GM12878 (cell line): ENCODE measurements at regions not wholly inside any gene's neighbourhood (a gene's known extent, or its start where the extent isn't known, plus 50 kb on each side); places are given as distances from the start of the nearest gene placed in this dataset.

ENCODE experiments used
- ATAC-seq: fragments of 200-7000 bp; cut with Tn5 transposase; 3 replicates; pipeline ENCODE4 v1.9.1; 2020; ENCODE audit warnings: mild to moderate bottlenecking, moderate library complexity
- BruUV-seq: library from RNA; stranded (reverse); fragments of 400-500 nt; replicated peaks from 2 replicates; lab custom pipeline; 2021; lab: Mats Ljungman, UMichigan
- CTCF ChIA-PET: fragments of 300-600 bp; sonication (Branson Sonifier 250); formaldehyde crosslinking; extraction: SDS; loops from one replicate; lab custom pipeline; 2021; ENCODE audit warnings: inconsistent platforms; lab: Yijun Ruan, JAX
- POLR2A ChIA-PET: fragments of 350-600 bp; formaldehyde crosslinking; extraction: SDS; loops from one replicate; lab custom pipeline; 2021; ENCODE audit warnings: inconsistent platforms; lab: Charles Lee
- RAD21 ChIA-PET: fragments of 300-600 bp; sonication (Branson Sonifier 250); formaldehyde crosslinking; loops from one replicate; lab custom pipeline; 2023; ENCODE audit warnings: antibody characterized with exemption; ENCODE audit not compliant: unreplicated experiment; lab: Charles Lee
- SMC1A ChIA-PET: fragments of 300-600 bp; sonication (Branson Sonifier 250); formaldehyde crosslinking; loops from one replicate; lab custom pipeline; 2023; ENCODE audit not compliant: unreplicated experiment, uncharacterized antibody; lab: Charles Lee
- DNase-seq: peaks from one replicate; pipeline ENCODE4 v3.0.0-alpha.2; 2011; ENCODE audit warnings: low read depth, low spot score
- FAIRE-seq: peaks from 3 replicates; lab custom pipeline; 2011; peaks lifted over from hg19 to GRCh38; lab: Jason Lieb, UNC
- H2AFZ ChIP-seq: 2 replicates; pipeline ENCODE4 v1.6.0; 2011; ENCODE audit warnings: low read depth, low read length, control low read depth; ENCODE audit not compliant: control insufficient read depth
- H3K27ac ChIP-seq: 2 replicates; pipeline ENCODE4 v1.5.1; 2011; ENCODE audit warnings: control low read depth; ENCODE audit not compliant: control insufficient read depth, insufficient read depth
- H3K27me3 ChIP-seq, 2 experiments: replicated peaks in 1 of 2; 2 replicates each; pipeline versions ENCODE4 v1.6.0 to v1.6.1; 2011; ENCODE audit warnings: low read length in 1 of 2; ENCODE audit not compliant: control insufficient read depth in 2 of 2, insufficient read depth in 2 of 2
- H3K36me3 ChIP-seq, 2 experiments: 2 replicates each; pipeline ENCODE4 v1.5.1; 2011; ENCODE audit warnings: low read length in 1 of 2; ENCODE audit not compliant: control insufficient read depth in 2 of 2, insufficient read depth in 2 of 2
- H3K4me1 ChIP-seq: 2 replicates; pipeline ENCODE4 v1.6.1; 2011; ENCODE audit warnings: mild to moderate bottlenecking, low read length, moderate library complexity, mixed read lengths; ENCODE audit not compliant: control insufficient read depth, insufficient read depth
- H3K4me2 ChIP-seq: 2 replicates; pipeline ENCODE4 v1.6.0; 2011; ENCODE audit warnings: control low read depth; ENCODE audit not compliant: control insufficient read depth, insufficient read depth
- H3K4me3 ChIP-seq: fragments of 200-600 bp; sonication (generic); 2 replicates; pipeline ENCODE4 v1.5.1; 2016
- H3K79me2 ChIP-seq: 2 replicates; pipeline ENCODE4 v1.6.0; 2011; ENCODE audit warnings: low read length; ENCODE audit not compliant: control insufficient read depth, insufficient read depth
- H3K9ac ChIP-seq: 2 replicates; pipeline ENCODE4 v1.8.0; 2011; ENCODE audit warnings: low read length, control low read depth, mixed read lengths; ENCODE audit not compliant: control insufficient read depth, insufficient read depth
- H3K9me3 ChIP-seq: replicated peaks from 3 replicates; pipeline ENCODE4 v1.5.1; 2011; ENCODE audit warnings: mild to moderate bottlenecking, low read length; ENCODE audit not compliant: control insufficient read depth, insufficient read depth
- H4K20me1 ChIP-seq: 2 replicates; pipeline ENCODE4 v1.6.0; 2011; ENCODE audit not compliant: control insufficient read depth, insufficient read depth
- BRCA1 ChIP-seq: IDR thresholded peaks from 2 replicates; pipeline ENCODE4 v1.6.1; 2011; ENCODE audit warnings: low read depth, low read length, improper control_type of control experiment
- CUX1 ChIP-seq: IDR thresholded peaks from 2 replicates; pipeline ENCODE4 v1.6.1; 2012; ENCODE audit warnings: improper control_type of control experiment, low read depth, low read length; ENCODE audit not compliant: insufficient replicate concordance
- EP300 ChIP-seq, 2 experiments: fragments of 150-350 bp in 1 of 2; IDR thresholded peaks; 2 replicates each; pipeline ENCODE4 v1.6.1; 2011 to 2012; ENCODE audit warnings: low read depth in 2 of 2, low read length in 2 of 2, borderline replicate concordance in 1 of 2, improper control_type of control experiment in 1 of 2, inconsistent platforms in 1 of 2; ENCODE audit not compliant: control insufficient read depth in 1 of 2
- FOS ChIP-seq: IDR thresholded peaks from 3 replicates; pipeline ENCODE4 v1.6.1; 2011; ENCODE audit warnings: borderline replicate concordance; ENCODE audit not compliant: insufficient read length; ENCODE audit errors: extremely low read depth
- HDAC6 ChIP-seq: fragments of 200-600 bp; sonication (generic); IDR thresholded peaks from one replicate; pipeline ENCODE4 v1.8.0; 2017; ENCODE audit warnings: antibody characterized with exemption; ENCODE audit not compliant: unreplicated experiment
- IKZF1 ChIP-seq: fragments of 450-650 bp; conservative IDR thresholded peaks from 2 replicates; pipeline ENCODE4 v1.6.1; 2017; ENCODE audit warnings: antibody characterized with exemption, mild to moderate bottlenecking
- LARP7 ChIP-seq: fragments of 450-650 bp; IDR thresholded peaks from 2 replicates; pipeline ENCODE4 v1.6.1; 2017; ENCODE audit warnings: mild to moderate bottlenecking
- MTA3 ChIP-seq: IDR thresholded peaks from 2 replicates; pipeline ENCODE4 v1.6.1; 2012; ENCODE audit warnings: low read length, inconsistent platforms, borderline replicate concordance
- NBN ChIP-seq: fragments of 450-650 bp; IDR thresholded peaks from 2 replicates; pipeline ENCODE4 v1.6.1; 2016
- SIX5 ChIP-seq: IDR thresholded peaks from 2 replicates; pipeline ENCODE4 v1.6.1; 2011; ENCODE audit warnings: mild to moderate bottlenecking, low read depth, low read length, moderate library complexity; ENCODE audit not compliant: severe bottlenecking
- SUPT20H ChIP-seq: IDR thresholded peaks from 2 replicates; pipeline ENCODE4 v1.6.1; 2011; ENCODE audit warnings: low read depth, mild to moderate bottlenecking, low read length, moderate library complexity, borderline replicate concordance; ENCODE audit not compliant: control insufficient read depth
- TCF3 ChIP-seq: IDR thresholded peaks from 2 replicates; pipeline ENCODE4 v1.6.1; 2012; ENCODE audit warnings: low read depth, mild to moderate bottlenecking, low read length, borderline replicate concordance; ENCODE audit not compliant: insufficient read depth
- ZNF384 ChIP-seq: IDR thresholded peaks from 2 replicates; pipeline ENCODE4 v1.6.1; 2012; ENCODE audit warnings: low read depth, mild to moderate bottlenecking, low read length, improper control_type of control experiment, borderline replicate concordance
- WGBS: methylation state at CpG from one replicate; pipeline ENCODE4 v1.1.6; 2016; ENCODE audit warnings: low lambda C conversion rate; ENCODE audit not compliant: insufficient replicate concordance, insufficient coverage; ENCODE audit errors: missing lambda C conversion rate; 5-methylcytosine and 5-hydroxymethylcytosine counted together
- in situ Hi-C: fragments of 300-500 bp; cut with MboI; formaldehyde crosslinking; loops from 9 replicates; pipeline ENCODE4 v1.14.3; 2018; ENCODE audit warnings: mixed read lengths
- intact Hi-C: fragments of 100-400 bp; cut with micrococcal nuclease; formaldehyde crosslinking; loops from one replicate; pipeline ENCODE4 v1.14.2; 2022; ENCODE audit not compliant: unreplicated experiment

GRCh38 chr2:144967961-144968360 is 448.0 kb upstream of the ZEB2 start:
- H4K20me1 ChIP-seq, result no peaks in the 10 kb centered on the region
- ChIA-PET RAD21 (no interaction called here), CTCF (no interaction called here), POLR2A (no interaction called here), SMC1A (no interaction called here)
- DNase-seq, result no peak
- H3K9ac ChIP-seq, result no peak overlapping the region
- no peak overlapping the region for H3K4me2 ChIP-seq
- no peak for FAIRE-seq
- intact Hi-C loops, result no loop called here
- H3K9me3 ChIP-seq, result no peaks in the 10 kb centered on the region; the same call in 2 of the 3 replicates
- H3K79me2 ChIP-seq, result no peaks in the 10 kb centered on the region
- in situ Hi-C loops, result no loop called here
- no peak for TF ChIP-seq TCF3
- no peak for TF ChIP-seq HDAC6
- no peak for TF ChIP-seq CUX1
- TF ChIP-seq ZNF384, result no peak
- TF ChIP-seq BRCA1, result no peak
- TF ChIP-seq EP300 (IDR thresholded peaks at IDR 0.05; ENCODE audit: borderline replicate concordance in 1 of 2, control insufficient read depth in 1 of 2, low read depth in 2 of 2, low read length in 2 of 2), result no peak
- no peak for TF ChIP-seq FOS
- TF ChIP-seq SIX5, result no peak
- TF ChIP-seq IKZF1, result no peak
- no peak for TF ChIP-seq MTA3
- no peak for TF ChIP-seq NBN
- no peak for TF ChIP-seq SUPT20H
- no peak for TF ChIP-seq LARP7
- no peak overlapping the region for H2AFZ ChIP-seq
- no peaks in the 10 kb centered on the region for H3K36me3 ChIP-seq
- WGBS, result 36% methylated on average over 2 of the region's 2 CpGs
- no peak overlapping the region for H3K4me3 ChIP-seq
- no peak for ATAC-seq
- H3K27ac ChIP-seq, result no peak overlapping the region
- no peaks in the 10 kb centered on the region for H3K27me3 ChIP-seq
- no peaks in the 10 kb centered on the region for H3K4me1 ChIP-seq
- BruUV-seq, result no TSS peak
